Globus pallidus (tissue), 1 donor: ENCODE measurements at regions not wholly inside any gene's neighbourhood (a gene's known extent, or its start where the extent isn't known, plus 50 kb on each side); places are given as distances from the start of the nearest gene placed in this dataset.
"Not testable (repeated sequence)": the region's sequence is repeated elsewhere in the genome, so short reads cannot be mapped to it uniquely, and the experiment has no call there.

ENCODE experiments used
- DNase-seq: peaks from one replicate; pipeline ENCODE4 v3.0.0-alpha.2; 2015; ENCODE audit warnings: low spot score

DNA sequence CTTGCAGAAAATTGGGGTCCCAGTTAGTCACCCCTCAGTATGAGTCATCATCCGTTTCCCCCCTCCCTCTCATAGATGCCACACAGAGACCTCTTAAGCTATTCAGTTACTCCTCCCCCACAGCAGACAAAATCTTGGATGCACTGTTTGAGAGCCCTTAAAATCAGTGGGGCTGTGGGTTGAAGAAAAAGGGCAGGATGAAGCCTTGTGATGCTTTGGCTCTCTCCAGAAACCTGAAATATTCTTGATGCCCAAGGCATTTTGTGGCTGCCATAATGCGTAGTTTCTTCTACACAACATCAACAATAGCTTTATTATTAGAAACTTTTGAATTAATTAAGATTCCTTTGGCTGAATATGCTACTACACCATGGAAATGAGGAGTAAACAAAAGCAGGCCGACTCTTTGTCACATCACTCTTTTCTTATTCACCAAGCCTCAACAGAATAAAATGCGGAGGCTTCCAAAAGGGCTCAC is 133.8 kb downstream of the MRPS30 start:
- peak; percentile 11 for DNase-seq

DNA sequence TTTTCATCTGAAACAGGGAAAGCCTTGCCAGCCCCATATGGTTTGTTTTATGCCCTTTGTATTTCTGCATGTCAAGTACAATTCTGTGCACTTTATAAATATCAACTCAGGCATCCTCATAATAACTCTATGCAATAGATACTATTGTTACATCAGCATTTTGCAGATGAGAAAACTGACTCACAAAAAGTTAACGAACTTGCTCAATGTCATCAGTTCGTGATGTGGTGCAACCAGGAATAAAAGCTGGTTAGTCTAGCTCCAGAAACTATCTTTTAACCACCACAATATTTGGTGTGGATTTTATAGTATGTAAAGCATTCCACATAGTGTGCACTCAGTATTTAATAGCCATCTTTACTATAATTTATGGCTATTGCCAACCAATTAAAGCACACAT is 134.9 kb downstream of the MRPS30 start:
- no peak for DNase-seq

DNA sequence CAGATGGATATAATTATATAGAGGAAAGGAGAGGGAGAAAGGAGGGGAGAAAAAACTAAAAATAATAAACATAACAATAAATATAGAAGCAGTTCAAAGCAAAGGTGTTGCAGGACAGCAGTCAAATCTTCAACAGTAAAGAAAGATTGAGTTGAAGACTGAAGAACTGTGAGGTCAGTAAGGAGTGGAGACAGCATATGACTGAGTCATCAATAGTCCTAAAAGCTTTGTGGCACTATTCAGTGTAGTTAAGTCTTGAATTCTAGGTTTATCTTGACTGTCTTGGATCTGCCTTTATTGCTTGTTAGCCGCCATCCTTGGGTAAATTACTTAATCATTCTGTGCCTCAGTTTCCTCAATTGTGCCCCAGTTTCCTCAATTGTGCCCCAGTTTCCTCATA is 137.0 kb downstream of the MRPS30 start:
- no peak for DNase-seq

DNA sequence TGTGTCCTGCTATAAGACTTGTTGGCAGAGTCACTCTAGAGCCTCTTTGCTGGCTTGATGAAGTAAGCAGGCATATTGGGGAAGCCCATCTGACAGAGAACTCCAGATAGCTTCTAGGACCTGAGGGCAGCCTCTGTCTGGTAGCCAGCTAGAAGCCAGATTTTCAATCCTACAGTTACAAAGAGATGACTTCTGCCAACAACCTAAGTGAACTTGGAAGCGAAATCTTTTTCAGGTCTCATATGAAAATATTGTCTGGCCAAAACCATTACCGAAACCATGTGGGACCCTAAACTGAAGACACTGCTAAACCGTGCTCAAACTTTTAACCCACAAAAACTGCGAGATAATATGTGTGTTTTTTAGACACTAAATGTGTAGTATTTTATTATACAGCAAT is 140.9 kb downstream of the MRPS30 start:
- DNase-seq = no peak

DNA sequence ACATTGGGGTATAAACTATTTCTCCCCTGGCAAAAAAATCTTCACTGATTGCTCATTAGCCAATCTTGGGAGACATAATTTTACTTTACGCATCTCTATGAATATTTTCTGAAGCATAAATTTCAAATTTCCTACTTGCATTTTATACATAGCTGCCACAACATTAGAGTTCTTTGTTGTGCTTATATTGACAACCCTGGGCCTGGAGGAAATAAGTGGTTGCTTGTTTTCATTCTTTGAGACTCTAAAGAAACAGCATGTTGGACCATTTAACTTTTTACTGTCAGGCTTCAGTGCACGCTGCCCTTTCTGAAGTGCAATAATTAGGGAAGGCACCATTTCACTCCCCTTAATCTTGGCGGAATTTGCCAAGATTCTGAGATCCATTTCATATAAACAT is 142.6 kb downstream of the MRPS30 start:
- DNase-seq = no peak

DNA sequence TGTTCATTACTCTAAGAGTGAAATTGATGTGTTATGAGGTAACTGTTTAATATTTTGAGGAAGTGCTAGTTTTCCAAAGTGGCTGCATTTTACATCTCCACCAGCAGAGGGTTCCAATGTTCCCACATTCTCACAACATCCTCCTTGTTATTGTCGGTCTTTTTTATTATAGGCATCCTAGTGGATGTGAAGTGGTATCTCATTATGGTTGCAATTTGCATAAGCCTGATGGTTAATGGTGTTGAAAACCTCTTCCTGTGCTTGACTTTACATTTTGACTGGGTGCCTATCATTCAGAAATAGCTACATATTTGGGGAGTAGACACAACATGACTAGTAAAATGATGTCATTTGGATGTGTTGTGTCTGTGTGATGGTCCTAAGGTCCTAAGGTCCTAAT is 143.6 kb downstream of the MRPS30 start:
- DNase-seq = no peak

DNA sequence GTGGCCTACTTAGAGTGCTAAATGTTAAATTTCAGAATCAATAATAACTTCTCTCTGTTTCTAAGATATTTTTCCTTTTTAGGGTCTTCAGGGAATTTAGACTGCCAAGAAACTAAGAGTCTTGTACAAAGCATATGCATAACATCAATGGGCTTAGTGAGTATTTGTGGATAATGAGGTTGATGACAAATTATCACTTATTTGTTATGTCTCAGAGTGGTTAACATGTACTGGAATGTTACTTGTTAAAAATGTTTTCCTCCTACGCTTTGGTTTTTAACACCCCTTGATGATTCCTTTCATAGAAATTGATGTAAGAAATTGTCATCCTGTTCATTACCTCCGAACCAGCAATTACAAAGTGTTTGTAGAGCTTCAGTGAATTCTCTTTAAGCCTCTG is 144.3 kb downstream of the MRPS30 start:
- no peak for DNase-seq

DNA sequence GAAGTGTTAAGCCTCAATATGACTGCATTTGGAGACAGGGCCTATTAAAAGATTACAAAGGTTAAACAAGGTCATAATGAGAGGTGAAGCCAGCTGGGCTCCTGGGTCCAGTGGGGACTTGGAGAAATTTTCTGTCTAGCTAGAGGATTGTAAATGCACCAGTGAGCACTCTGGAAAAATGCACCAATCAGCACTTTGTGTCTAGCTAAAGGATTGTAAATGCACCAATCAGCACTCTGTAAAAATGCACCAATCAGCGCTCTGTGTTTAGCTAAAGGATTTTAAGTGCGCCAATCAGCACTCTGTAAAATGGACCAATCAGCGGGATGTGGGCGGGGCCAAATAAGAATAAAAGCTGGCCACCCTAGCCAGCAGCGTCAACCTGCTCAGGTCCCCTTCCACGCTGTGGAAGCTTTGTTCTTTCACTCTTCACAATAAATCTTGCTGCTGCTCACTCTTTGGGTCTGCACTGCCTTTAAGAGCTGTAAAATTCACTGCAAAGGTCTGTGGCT is 150.3 kb downstream of the MRPS30 start:
- DNase-seq = not testable (repeated sequence)

DNA sequence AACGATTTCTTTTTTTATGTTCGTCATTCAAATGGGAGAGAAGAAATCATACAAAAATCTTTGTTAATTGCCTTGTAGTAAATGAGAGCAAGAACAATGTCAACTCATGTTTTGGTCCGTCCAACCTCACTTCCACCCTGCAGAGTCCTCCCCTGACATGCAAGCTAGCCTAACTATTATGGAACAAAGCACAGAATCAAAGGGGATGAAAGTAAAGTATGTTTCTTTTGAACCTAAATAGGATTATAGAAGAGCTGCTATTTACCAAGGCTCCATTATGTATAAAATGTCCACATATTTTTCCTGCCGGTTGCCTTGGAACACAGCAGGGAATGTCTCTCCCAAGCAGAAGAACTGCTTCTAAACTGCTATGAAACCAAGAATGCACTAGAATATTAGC is 161.1 kb downstream of the MRPS30 start:
- no peak for DNase-seq

DNA sequence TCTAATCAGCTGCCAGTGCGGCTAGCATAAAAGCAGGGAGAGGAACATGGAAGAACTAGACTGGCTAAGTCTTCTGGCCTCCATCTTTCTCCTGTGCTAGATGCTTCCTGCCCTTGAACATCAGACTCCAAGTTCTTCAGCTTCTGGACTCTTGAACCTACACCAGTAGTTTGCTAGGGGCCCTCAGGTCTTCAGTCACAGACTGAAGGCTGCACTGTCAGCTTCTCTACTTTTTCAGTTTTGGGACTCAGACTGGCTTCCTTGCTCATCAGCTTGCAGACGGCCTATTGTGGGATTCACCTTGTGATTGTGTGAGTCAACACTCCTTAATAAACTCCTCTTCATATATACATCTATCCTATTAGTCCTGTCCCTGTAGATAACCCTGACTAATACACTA is 162.2 kb downstream of the MRPS30 start:
- not testable (repeated sequence) for DNase-seq

DNA sequence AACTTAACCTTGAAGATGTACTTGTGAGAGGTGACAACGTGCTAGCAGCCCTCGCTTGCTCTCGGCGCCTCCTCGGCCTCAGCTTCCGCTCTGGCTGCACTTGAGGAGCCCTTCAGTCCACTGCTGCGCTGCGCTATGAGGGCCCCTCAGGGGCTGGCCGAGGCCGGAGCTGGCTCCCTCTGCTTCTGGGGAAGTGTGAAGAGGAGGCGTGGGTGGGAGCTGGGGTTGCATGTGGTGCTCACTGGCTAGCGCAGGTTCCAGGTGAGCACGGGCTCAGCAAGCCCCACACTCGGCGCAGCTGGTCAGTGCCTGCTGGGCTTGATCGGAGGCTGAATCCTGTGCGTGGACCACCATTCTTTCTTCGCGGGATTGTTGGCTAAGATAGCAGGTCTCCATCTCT is 166.1 kb downstream of the MRPS30 start:
- DNase-seq = no peak

DNA sequence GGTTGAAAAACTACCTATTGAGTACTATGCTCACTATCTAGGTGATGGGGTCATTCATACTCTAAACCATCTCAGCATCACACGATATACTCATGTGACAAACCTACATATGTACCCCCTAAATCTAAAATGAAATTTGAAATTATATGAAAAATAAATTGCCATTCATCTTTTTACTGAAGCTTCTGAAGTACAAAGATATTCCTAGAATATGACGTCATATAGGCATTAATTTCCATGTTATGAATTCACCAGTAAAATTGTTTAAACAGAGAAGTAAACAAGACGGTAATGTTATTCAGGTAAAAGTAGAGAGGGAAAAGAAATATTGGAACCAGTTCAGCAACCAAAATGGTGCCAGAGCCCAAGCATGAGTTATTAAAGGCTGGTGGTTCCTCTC is 173.0 kb downstream of the MRPS30 start:
- no peak for DNase-seq

DNA sequence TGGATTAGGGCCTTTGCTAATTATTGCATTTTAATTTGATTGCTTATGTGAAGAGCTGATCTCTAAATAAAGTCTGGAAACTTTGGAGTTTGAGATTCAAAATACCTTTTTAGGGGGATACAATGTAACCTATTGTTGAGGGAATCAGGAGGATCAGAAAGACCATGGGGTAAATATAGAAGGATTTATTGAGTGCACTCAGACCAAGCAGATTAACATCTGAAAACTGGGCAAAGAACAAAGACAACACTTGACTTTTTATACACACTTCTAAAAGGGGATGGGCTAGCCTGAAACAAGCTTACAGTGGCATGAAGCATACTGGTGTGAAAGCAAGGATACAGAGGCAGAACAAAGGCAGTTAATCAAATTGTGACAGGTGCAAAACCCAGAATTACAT is 174.3 kb downstream of the MRPS30 start:
- no peak for DNase-seq

DNA sequence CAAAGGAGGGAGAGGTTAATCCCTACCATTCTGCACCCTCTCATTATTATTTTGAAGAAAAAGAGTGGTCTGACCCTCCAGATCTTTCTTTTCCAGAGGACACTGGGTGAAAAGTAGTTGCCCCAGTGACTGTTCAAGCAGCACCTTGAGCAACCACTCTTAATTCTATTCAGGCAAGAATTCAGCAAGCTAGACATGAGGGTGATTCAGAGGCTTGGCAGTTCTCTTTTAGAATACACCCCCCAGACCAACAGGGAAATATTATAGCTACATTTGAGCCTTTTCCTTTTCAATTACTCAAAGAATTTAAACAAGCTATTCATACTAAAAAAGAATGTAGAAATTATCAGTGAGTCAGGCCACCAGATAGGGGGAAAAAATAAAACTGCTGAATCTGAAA is 178.3 kb downstream of the MRPS30 start:
- no peak for DNase-seq

DNA sequence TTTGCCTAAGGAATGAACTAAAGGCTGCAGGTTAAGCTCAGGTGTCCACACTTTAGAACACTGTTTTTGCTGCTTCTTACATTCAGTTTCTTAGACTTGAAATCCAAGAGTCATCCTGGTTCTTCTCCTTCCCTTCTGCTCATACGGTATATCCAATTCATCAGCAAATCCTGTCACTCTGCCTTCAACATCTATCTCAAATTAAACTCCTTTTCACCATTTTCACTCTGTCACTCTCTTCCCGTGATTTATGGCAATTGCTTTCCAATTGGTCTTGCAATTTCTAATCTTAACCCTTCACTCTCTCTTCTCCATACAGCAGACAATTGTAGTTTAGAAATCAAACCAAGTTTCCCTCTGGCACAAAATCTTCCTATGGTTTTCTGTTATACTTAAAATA is 182.9 kb downstream of the MRPS30 start:
- DNase-seq = no peak

DNA sequence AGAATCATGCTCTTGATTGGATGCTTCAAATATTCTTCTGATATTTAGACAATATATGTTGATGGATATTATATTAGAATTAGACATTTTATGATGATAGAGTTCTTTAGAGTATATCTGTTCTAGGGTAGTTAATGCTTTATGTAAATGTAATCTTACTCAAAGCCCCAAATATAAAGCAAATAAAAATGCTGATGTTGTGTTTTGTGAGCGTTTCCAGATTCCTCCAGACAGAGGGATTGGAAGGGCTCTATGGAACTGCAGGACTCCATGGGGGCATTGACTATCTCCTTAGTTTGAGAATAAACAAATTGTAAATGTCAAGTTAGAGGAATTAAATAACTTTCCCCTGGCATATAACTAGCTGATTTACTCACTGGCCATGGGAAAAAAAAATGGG is 184.5 kb downstream of the MRPS30 start:
- DNase-seq = no peak

DNA sequence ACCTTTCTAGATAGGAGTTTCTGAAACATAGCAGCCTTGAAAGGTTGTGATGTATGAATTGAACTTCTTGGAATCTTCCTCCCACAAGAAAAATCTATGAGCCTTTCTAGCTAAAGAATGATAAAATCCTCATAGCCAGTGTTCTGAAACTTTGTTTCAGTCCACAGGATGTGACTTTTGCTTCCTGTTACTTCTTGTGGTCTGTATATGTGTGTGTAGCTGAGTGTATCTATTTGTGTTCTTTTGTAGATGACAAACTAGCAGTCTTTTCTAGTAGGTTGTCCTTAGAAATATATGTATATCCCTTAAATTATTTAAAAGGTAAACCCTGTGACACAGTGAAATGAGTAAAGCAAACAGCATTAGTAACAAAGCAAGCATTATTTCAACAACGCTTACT is 188.8 kb downstream of the MRPS30 start:
- DNase-seq = no peak

DNA sequence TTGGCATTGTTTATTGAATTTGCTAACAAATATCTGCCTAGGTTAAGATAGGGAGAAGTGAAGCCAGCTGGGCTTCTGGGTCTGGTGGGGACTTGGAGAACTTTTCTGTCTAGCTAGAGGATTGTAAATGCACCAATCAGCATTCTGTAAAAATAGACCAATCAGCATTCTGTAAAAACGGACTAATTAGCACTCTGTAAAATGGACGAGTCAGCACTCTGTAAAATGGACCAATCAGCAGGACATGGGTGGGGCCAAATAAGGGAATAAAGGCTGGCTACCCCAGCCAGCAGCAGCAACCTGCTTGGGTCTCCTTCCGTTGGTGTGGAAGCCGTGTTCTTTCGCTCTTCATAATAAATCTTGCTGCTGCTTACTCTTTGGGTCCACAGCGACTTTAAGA is 198.4 kb downstream of the MRPS30 start:
- DNase-seq = not testable (repeated sequence)

DNA sequence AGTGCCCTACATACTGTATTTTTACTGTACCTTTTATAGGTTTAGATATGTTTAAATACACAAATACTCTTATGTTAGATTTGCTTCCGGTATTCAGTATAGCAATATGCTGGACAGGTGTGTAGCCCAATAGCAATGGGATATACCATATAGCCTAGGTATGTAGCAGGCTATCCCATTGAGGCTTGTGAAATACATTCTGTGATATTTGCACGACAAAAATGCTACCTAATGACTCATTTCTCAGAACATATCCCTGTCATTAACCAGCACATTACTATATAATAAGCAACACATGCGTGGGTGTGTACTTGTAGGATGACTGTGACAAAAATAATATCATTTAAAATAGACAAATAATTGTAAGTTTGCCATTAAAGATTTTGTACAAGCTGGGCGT is 208.8 kb downstream of the MRPS30 start:
- DNase-seq = no peak

DNA sequence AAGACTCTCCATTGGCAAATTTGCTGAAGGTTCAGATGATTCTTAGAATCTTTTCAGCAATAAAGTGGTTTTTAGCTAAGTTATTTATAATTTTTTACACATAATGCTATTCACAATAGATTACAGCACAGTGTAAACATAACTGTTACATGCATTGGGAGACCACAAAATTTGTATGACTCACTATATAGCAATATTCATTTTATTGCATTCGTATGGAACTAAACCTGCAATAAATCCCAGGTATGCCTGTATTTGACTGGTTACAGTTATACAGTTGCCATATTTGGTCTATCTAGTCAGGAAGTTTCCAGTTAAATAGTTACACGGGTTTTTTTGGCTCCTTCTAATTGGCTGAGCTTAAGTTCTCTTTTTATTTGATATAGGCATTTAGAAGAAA is 220.8 kb downstream of the MRPS30 start:
- no peak for DNase-seq

DNA sequence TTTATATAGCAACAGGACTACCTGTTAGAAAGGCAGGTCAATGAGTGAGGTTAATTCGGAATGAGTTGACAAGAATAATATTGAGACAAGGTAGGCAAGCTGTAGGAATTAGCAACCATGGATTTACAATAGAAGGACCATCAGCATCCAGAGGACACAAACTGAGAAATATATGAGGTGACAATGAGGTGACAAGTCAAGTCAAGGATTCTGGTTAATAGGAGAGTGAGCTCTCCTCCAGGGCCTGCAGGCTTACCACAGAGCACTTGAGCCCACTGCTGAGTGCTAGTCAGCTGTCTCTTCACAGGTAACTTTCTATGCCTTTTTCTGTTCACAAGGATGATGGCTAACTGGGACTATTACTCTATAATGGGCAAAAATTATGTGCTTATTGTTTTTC is 227.2 kb downstream of the MRPS30 start:
- DNase-seq = no peak

DNA sequence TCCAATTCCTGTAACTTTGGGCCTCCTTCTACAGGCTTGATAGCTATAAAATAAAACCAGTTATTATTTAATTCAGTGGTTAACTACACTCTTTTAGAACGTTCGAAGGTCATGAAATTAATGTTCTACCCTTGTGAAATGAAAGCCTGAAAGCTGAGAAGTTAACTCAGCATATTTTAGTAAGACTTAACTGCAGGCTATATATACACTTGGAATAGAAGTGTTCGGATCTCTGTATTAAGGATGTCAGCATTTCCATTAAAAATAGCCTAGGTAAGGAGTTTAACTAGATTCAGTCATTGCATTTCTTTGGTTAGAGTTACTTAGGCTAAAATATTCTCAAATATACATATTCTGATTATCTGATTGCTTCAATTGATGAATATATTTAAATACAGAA is 229.2 kb downstream of the MRPS30 start:
- DNase-seq = no peak

DNA sequence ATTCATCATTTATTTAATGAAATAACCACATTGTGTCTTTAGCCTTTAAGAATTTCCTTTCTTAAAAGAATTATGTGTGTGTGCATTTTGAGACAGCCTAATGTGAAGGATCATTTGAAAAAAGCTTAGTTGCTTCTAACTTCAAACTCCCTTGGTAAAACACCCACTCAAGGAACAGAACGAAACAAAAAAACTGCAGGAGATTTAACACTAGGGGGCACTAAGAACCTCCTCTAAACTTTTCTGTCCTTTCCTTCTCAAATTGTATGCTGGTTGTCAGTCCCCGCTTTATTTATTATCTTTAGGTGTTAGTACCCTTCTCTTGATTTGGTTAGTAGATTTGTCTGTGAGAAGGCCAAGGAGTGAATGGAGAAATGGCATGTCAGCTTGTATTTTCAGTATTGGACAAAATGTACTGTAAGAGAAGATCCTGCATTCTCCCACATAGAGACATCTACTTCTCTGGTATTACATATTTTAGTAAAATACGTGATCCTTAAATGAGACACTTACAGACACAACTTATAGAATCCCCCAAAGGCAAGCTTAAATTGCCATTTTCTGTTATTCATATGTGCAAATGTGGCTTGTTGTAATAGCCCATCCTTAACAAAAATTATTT is 229.7 kb downstream of the MRPS30 start:
- DNase-seq = peak; percentile 31

DNA sequence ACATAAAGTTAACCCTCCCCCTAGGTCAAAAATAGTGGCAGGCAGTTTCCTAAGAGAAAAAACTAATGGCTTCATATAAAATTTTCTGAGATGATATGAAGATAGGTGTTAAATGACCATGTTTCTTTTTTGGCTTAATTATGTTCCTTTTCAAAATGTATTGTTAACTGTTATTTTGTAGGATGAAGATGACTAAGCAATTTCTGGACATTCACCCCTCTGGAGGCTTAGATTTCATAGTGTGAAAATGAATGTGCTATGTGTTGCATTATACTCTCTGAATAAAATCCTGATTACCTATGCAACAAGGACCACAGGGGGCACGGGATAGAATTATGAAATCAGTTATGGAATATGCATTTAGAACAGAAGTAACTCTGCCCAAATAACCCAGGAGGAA is 233.5 kb downstream of the MRPS30 start:
- no peak for DNase-seq

DNA sequence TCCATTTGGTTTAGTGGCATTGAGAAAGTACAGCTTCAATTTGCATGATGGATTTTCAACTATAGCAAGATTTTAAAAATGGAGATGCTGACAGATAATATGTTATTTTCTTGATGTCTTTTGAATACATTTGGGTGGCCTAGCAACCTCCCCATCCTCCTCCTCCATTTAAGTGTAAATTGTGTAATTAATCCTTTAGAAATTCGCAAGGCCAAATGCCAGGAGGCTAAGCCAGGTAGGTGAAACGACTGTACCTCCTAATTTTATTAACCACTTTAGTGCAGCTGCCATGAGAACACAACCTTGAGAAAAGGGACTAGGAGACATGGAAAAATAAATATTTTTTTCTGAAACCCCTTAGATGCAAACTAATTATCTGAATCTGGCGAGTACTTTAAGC is 248.8 kb downstream of the MRPS30 start:
- DNase-seq = no peak
